Sciatic nerve (tissue), 2 donors: ENCODE measurements at regions not wholly inside any gene's neighbourhood (a gene's known extent, or its start where the extent isn't known, plus 50 kb on each side); places are given as distances from the start of the nearest gene placed in this dataset.
"Not testable (repeated sequence)": the region's sequence is repeated elsewhere in the genome, so short reads cannot be mapped to it uniquely, and the experiment has no call there.

ENCODE experiments used
- ATAC-seq: fragments of 200-7000 bp; cut with Tn5 transposase; one replicate; pipeline ENCODE4 v1.9.1; 2020; ENCODE audit warnings: mild to moderate bottlenecking, moderate library complexity
- DNase-seq: peaks from one replicate; pipeline ENCODE4 v3.0.0-alpha.2; 2020; ENCODE audit warnings: low spot score
- intact Hi-C: fragments of 100-400 bp; cut with DNase I; formaldehyde crosslinking; loops from one replicate; pipeline ENCODE4 v1.14.2; 2022
- donor health status: DM: no; HTN: no; CAD: no.
- donor health status: DM: no; HTN: no; CAD: no.

DNA sequence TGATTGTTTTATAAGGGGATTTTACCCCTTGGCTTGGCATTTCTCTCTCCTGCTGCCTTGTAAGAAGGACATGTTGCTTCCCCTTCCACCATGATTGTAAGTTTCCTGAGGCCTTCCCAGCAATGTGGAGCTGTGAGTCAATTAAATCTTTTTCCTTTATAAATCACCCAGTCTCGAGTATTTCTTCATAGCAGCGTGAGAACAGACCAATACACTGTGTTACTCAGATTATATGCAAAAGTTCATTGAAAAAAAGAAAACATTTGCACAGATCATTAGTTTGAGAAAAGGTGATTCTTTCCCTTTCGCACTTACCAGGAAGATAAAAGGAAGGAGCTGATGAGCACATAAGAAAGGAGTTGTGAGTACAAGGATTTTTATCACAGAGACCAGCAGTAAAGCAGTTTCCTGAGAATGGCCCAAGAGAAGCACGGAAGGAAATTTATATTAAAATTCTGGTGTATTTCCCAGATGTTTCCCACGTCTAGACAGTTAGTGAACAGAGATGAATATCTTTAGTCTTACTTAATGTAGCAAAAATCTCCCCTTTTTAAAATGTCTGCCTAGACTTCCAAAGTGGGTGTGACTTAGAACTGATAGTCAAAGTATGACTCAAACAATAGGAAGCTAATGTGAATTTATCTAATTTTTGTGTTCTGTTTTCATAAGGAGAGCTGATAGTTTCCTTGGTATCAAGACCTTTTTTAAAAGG, 431.8 kb upstream of the SGCG start:
- no peak for ATAC-seq
- intact Hi-C loops, result no loop called here

DNA sequence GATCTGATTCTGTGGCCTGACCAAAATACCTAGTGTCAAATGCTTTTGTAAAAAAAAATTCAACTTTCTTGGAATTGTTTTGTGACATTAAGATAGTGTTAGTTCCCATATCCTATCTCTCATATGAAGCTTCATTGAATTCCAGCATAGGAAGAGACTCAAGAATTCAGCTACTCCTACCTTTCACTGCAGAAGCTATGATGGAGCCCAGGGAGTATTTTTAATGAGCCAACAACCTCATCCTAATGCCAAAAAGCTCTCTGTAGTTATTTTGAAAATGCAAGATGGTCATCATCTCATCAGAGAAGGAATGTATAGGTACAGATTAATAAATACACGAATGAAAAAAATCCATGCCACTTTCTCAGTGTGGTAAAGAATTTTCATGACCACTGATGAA, 431.2 kb upstream of the SGCG start:
- intact Hi-C loops, result no loop called here
- ATAC-seq (no peak), DNase-seq (no peak)

More for the DNA sequence above, 431.8 kb upstream of the SGCG start:
- DNase-seq, result no peak

DNA sequence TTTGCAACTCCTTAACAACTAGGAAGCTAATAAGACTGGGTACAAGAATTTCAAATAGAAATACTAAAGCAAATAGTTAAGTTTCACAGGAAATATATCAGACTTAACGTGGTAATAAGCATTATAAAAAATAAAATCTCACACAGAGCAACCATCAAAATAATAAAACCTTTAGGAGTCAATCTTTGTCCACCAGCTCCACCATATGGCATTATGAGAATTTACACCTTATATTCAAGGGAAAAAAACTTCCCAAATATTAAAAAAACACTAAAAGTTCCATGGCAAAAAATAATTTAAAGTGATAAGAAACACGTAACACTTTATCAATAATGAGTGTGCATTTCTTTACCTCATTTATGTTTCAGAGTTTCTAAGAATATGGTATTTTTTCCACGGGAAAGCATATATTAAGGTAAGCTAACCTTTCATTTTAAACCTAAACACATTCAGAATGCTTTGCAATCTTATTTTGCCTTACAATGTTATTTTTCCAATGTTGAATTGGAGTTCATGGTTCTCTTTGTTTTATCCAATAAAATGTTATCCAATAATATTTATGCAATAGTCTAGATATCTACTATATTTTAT, 423.2 kb upstream of the SGCG start:
- intact Hi-C loops, result loop anchor here (5.0 kb wide), 1 partner anchor 1120 kb away; no protein-coding TSS in a partner anchor
- DNase-seq (no peak), ATAC-seq (no peak)

DNA sequence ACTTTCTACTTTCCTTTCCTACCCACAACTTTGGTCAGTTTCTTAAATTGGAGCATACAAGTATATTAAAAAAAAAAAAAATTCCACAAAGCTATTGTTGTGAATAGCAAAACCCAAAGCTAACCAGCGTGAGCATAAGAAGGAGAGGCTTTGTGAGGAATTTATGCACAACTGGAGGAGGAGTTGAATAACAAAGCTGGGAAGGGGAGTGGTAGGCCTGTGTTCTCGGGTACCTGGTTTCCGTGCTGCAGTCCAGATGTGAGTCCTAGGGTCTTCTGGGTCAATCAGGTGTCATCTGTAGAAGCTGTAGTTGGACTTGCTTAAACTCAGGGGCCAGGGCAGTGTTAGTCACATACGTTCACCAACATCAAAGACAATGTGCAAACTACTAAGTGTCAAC, 422.5 kb upstream of the SGCG start:
- ATAC-seq (no peak), DNase-seq (no peak)
- intact Hi-C loops, result loop anchor here (5.0 kb wide), 1 partner anchor 1121 kb away; no protein-coding TSS in a partner anchor

DNA sequence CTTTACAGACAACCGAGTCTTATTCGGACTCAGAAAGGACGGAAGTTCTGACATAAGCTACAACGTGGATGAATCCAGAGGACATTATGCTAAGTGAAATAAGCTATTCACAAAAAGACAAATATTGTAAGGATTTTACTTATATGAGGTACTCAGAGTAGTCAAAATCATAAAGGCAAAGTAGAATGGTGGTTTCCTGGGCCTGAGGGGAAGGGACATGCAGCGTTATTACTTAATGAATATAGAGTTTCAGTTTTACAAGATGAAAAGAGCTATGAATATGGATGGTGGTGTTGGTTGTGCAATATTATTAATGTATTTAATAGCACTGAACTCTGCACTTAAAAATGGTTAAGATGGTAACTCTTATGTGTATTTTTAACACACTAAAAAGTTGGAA, 419.1 kb upstream of the SGCG start:
- no peak for ATAC-seq
- no peak for DNase-seq
- intact Hi-C loops, result no loop called here

DNA sequence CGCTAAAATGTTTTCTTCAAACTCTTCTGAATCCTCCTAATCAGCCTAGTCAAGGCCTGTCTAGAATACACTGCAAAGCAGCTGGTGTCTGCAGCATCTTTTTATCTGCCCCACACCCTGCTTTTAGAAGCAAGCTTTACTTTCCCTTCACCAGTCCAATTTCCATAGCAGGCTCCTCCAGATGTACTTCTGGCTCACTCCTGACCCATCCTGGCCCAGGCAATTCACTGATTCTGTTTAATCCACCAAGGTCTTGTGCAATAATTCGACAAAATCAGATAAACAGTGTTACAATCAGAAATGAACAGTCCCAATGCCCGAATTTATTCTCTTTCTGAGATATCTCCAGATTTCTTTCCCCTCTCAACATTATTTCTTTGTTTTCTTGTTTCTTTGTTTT, 415.2 kb upstream of the SGCG start:
- DNase-seq (no peak), ATAC-seq (peak; percentile 50)
- intact Hi-C loops, result no loop called here

DNA sequence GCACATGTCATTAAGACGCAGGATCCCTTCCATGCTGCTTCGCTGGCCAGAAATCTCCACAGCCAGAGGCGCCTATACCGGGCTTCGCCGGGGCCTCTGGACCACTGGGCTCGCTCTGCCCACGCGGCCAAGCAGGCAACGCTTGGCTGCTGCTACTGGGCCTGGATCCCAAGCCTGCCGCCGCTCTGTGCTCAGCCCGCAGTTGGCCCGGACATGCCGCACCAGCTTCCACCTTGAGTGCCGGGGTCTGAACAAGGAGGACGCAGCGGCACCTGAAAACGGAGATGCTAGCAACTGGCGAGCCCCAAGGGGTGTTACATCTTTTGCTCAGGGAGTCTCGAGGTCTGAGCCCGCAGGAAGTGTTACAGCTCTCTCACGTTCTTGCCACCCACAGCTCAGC, 409.9 kb upstream of the SGCG start:
- intact Hi-C loops, result no loop called here
- ATAC-seq (no peak), DNase-seq (no peak)

DNA sequence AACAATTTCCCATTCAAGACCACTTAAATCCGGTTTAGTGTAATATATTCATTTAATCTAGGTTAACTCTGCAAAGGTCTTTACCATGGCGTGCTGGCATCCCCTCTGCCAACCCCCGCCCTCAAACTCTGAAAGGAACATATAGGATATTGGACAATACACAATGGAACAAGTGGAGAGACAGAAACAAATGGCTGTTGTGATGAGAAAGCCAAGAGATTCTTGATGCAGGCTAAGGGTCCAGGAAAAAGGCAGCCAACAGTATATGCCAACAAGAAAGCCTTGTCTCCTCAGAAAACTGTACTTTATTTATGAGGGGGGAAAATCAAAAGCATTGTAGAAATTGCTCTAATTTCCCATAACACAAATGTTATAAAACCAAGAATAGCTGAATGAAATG, 407.3 kb upstream of the SGCG start:
- DNase-seq, result no peak
- peak; percentile 55 for ATAC-seq
- intact Hi-C loops, result no loop called here

DNA sequence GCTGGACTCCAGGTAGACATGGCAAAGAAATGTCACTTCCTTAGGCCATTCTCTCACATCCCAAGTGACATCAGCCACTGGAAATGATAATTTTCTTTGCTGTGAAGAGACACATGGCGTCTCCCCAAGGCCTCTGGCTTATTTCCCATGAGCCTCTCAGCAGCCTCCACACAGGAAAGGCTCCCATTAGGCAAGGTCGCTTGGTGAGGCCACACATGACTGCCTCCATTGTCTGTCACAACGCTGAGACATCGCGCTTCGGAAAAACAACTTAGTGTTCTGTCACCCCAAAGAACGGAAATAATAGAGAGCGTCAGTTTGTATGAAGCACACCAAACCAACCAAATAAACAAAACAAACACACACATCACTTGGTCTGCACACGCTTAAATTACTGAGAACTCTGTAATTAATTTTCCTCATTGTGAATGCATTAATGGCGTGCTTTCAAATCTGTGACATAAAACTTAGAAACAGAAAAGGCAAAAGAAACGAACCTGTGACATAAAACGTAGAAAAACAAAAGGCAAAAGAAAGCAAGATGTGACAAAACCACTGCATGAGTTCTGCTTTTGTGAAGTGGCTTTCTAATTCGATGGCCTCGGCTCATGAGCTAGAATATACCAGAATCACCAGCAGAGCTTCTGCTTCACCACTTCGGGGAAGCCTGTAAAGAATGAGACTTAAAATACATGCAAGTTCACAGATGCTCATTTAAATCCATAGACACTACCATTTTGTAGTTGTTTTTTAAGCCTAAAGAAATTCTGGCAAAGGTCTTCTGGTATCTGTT, 404.2 kb upstream of the SGCG start:
- ATAC-seq, result no peak
- intact Hi-C loops, result no loop called here

DNA sequence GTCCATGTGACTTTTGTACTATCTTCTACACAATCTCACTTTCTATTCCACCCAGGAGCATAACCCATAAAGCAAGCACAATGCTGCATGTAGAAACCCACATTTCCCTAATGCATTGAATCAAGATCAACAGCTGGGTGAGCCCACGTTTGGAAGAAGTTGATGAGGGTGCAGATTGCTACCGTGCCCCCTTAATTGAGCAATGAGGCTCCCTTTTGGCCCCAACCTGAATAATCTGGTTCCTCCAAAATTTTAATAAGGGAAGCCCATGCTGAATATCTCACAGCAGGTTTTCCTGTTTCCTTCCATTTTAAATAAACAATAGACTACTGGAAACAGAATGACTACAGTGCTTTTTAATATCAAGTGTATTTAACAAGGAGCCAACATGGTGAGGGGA, 403.6 kb upstream of the SGCG start:
- intact Hi-C loops, result no loop called here
- DNase-seq (no peak), ATAC-seq (no peak)

More for the DNA sequence above, 404.2 kb upstream of the SGCG start:
- DNase-seq, result no peak

DNA sequence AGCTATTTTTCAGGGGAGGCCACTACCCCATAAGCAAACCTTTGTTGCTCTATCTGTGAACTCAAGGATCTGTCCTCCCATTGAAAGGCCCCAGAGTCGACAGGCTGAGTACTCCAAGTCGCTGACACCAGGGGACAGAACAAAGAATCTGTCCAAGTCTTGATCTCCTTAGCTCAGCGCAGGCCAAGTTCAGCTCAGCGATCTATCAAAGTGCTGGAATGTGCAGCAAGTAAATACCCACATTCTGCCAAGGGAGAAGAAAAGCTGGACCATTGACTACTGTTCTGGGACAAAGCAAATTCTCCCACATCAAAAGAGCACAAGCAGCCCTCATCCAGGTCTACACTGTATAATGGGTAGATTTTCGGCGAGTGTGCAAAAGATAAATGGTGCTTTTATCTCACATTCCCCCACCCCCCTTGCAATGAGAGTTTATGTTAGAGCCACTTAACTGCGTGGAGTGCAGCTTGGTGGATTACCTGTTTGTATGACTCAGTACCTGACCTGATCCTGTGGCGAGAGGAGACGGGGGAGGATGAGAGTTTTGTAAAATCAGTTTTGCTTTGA, 391.7 kb upstream of the SGCG start:
- intact Hi-C loops, result no loop called here
- no peak for ATAC-seq
- DNase-seq, result no peak

DNA sequence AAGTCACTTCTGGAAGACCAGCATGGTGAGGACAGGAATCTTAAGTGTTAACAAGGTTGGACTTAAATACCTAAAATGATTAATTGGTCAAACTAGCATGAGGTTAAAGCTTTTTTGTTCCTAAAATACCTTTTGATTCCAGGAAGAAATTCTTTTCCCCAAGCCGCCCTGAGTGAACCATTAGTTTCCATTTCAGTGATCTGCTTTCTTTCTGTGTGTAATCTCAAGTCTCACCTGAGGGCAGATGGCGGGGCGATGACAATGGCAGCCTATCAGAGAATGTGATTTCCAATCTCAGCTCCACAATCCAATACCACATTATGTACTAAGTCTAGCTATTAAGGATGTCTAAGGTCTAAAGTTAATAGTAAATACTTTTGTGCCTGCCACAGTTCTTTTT, 390.9 kb upstream of the SGCG start:
- intact Hi-C loops, result no loop called here
- DNase-seq, result no peak
- no peak for ATAC-seq

DNA sequence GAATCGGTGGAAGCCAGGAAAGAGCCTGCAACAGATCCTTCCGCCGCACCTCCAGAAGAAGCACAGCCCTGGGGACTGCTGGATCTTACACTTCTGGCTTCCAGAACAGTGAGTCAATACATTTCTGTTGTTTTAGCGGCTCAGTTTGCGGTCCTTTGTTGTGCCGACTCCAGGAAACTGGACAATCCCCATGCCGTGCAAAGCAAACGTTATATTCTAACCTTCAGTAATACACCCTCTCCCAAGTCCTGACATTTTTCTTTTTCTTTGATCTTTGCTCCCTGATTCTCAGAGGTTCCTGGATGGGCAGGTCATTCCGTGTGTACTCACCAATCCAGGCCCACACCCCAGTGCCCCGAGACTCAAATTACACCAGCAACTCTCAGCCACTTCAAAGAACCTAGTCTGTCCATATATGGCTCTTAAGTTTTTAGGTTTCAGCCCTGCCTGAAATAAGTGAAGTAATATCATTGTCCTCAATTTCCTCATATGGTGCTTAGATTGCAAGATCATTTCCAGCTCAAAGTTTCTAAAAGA, 387.1 kb upstream of the SGCG start:
- intact Hi-C loops, result no loop called here
- ATAC-seq (no peak), DNase-seq (no peak)

DNA sequence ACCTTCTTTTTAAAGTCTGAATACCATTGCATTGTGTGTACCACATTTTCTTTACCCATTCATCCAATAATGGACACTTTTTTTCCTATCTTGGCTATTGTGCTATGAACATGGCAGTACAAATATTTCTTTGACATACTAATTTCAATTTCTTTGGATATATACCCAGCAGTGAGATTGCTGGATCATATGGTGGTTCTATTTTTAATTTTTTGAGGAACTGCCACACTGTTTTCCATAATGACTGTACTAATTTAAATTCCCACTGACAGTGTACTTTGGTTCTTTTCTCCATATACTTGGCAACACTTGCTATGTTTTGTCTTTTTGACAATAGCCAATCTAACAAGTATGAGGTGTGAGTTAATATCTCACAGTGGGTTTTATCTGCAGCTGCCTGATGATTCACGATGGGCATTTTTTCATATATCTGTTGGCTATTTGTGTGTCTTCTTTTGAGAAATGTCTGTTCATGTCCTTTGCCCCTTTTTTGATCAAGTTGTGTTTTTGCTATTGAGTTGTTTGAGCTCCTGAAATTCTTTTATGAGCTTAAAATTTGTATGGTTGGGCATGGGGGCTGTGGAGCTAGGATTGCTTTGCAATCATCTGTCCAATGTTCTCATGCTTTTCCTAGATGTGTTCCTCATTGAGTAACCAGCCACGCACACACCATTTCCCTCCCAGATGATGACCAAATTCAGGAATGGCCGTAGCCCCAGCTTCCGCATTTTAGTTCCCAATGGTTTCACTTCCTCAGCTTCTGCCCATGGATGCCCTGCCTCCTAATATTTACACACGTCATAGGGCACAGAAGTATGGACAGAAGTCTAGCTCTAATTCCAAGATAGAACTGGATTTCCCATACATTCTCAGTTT, 380.0 kb upstream of the SGCG start:
- no peak for DNase-seq
- ATAC-seq, result peak; percentile 85
- intact Hi-C loops, result no loop called here

DNA sequence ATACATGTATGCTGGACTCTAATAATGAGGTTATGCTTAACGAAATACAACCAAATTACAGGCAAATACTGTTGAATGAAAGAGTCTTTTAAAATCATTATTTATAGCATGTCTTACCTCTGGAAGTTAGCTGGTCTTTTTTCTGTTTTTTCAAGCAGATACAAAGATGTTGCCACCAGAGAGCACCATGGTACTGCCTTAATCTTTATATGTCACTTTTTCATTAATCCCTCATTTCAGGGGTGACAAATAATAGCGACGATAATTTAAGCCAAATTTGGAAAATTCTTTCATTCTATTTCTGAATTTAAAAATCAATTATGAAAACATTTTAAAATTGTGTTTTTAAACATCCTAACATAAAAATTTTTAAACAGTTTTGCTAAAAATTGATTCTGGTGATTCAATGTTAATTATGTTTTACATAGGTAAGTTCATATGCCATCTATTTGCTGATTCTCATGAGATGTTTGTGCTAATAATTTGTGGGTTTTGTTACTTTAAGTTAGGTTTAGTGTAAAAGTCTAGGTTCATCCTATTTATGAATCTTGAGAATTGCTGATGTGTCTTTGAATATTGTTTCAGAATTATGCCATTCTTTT, 379.3 kb upstream of the SGCG start:
- ATAC-seq, result peak; percentile 67
- no peak for DNase-seq
- intact Hi-C loops, result no loop called here

DNA sequence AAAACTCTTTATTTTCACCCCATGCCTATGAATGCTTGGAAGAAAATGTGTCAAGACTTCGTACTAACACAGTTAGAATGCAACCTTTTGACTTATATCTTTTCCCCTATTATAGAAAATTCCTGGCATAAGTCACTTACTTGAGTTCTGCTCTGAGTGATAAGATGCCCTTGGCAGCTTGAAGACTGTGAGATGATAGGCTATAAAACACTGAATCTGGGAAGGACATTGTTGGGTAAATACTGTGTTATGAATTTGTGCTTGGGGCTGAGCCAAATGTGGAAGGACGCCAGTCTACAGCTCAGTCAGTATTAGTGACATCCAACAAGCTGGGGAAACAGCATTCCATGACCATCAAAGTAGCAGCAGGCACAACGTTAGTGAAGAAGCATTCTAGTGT, 368.0 kb upstream of the SGCG start:
- ATAC-seq (peak; percentile 53), DNase-seq (no peak)
- intact Hi-C loops, result no loop called here

DNA sequence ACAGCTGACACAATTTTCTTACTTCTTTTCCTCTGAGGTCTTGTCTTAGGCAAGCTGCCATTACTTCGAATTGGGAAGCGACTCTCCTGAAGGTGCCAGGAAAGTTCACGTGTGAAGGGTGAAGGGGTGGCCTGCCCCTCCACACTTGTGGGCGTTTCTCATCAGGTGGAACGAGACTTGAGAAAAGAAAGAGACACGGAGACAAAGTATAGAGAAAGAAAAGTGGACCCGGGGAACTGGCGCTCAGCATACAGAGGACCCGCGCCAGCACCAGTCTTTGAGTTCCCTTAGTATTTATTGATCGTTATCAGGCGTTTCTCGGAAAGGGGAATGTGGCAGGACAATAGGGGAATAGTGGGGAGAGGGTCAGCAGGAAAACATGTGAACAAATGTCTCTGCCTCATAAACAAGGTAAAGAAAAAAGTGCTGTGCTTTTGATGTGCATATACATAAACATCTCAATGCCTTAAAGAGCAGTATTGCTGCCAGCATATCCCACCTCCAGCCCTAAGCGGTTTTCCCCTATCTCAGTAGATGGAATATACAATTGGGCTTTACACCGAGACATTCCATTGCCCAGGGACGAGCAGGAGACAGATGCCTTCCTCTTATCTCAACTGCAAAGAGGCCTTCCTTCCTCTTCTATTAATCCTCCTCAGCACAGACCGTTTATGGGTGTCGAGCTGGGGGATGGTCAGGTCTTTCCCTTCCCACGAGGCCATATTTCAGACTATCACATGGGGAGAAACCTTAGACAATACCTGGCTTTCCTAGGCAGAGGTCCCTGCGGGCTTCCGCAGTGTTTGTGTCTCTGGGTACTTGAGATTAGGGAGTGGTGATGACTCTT, 367.0 kb upstream of the SGCG start:
- DNase-seq, ATAC-seq, intact Hi-C loops: not testable (repeated sequence)
